ENCODE measurements at regions not wholly inside any gene's neighbourhood (a gene's known extent, or its start where the extent isn't known, plus 50 kb on each side); places are given as distances from the start of the nearest gene placed in this dataset.

DNA sequence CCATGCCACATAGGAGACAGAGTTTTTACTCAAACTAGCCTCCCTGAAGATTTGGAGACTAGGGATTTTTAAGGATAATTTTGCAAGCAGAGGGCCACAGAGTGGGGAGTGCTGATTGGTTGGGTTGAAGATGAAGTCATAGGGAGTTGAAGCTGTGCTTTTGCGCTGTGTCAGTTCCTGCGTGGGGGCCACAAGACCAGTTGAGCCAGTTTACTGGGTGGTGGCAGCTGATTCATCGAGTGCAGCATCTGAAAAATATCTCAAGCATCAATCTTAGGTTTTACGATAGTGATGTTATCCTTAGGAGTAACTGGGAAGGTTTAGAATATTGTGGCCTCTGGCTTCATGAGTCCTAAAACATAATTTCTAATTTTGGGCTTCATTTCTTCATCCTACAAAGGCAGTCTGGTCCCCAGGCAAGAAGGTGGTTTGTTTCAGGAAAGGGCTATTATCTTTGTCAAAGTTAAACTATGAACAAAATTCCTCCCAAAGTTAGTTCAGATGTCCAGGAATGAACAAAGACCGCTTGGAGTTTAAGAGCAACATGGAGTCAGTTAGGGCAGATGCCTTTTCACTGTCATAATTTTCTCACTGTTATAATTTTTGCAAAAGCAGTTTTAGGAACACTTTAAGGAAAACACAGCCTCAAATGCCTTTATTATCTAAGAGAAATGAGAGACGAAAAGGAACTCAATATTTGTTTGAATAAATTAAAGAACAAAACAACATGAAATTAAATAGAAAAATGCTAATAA, 960.8 kb upstream of the PRKX start:
- Histone ChIP-seq H3K27me3 (ENCODE audit: insufficient read depth, insufficient read length) (no peaks in the 10 kb centered on the region), H3K4me3 (ENCODE audit: insufficient read length, low read depth) (no peak overlapping the region), H3K36me3 (ENCODE audit: insufficient read depth, insufficient read length, low read length) (no peaks in the 10 kb centered on the region), H3K4me1 (ENCODE audit: insufficient read depth, insufficient read length) (no peaks in the 10 kb centered on the region), H3K9ac (ENCODE audit: insufficient read length, low read depth) (no peak overlapping the region), H3K9me3 (ENCODE audit: insufficient read depth, low read length) (no peaks in the 10 kb centered on the region)
- no peak for DNase-seq (ENCODE audit: low read depth, low spot score)
- no peak for TF ChIP-seq SUZ12 (IDR thresholded peaks at IDR 0.05; ENCODE audit: extremely low read depth, insufficient read depth, insufficient read length)
- TF ChIP-seq ZNF274 (IDR thresholded peaks at IDR 0.05; ENCODE audit: low read depth, low read length): no peak
- no peak for TF ChIP-seq YY1 (IDR thresholded peaks at IDR 0.05; ENCODE audit: insufficient read depth, insufficient read length)

DNA sequence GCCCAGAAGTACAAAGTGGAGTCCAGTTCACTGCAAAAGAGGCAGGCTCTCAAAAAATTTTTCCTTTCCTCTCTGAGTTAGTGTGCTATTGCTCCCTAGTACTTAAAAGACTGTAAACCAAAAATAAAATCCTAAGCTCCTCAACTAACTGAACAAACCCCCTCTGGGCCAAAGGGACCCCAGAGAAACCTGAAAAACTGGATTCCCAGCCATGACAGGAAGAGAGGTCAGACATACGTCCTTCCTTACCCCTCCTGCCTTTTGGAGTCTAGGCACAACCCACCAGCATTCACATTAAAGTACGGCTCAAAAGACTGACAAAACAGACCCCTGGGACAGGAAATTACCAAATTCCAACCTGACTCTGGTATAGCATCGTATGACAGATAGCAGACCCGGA, 957.9 kb upstream of the PRKX start:
- Histone ChIP-seq H3K9me3 (ENCODE audit: insufficient read depth, low read length) (no peaks in the 10 kb centered on the region), H3K9ac (ENCODE audit: insufficient read length, low read depth) (no peak overlapping the region), H3K36me3 (ENCODE audit: insufficient read depth, insufficient read length, low read length) (no peaks in the 10 kb centered on the region), H3K4me3 (ENCODE audit: insufficient read length, low read depth) (no peak overlapping the region), H3K4me1 (ENCODE audit: insufficient read depth, insufficient read length) (no peaks in the 10 kb centered on the region), H3K27me3 (ENCODE audit: insufficient read depth, insufficient read length) (no peaks in the 10 kb centered on the region)
- no peak for DNase-seq (ENCODE audit: low read depth, low spot score)
- TF ChIP-seq ZNF274 (IDR thresholded peaks at IDR 0.05; ENCODE audit: low read depth, low read length): no peak
- no peak for TF ChIP-seq YY1 (IDR thresholded peaks at IDR 0.05; ENCODE audit: insufficient read depth, insufficient read length)
- no peak for TF ChIP-seq SUZ12 (IDR thresholded peaks at IDR 0.05; ENCODE audit: extremely low read depth, insufficient read depth, insufficient read length)

GRCh38 chrX:4670606-4671005, 957.2 kb upstream of the PRKX start:
- TF ChIP-seq SUZ12 (IDR thresholded peaks at IDR 0.05; ENCODE audit: extremely low read depth, insufficient read depth, insufficient read length): no peak
- TF ChIP-seq YY1 (IDR thresholded peaks at IDR 0.05; ENCODE audit: insufficient read depth, insufficient read length): no peak
- TF ChIP-seq ZNF274 (IDR thresholded peaks at IDR 0.05; ENCODE audit: low read depth, low read length): no peak
- Histone ChIP-seq H3K9ac (ENCODE audit: insufficient read length, low read depth) (no peak overlapping the region), H3K27me3 (ENCODE audit: insufficient read depth, insufficient read length) (no peaks in the 10 kb centered on the region), H3K36me3 (ENCODE audit: insufficient read depth, insufficient read length, low read length) (no peaks in the 10 kb centered on the region), H3K4me1 (ENCODE audit: insufficient read depth, insufficient read length) (no peaks in the 10 kb centered on the region), H3K9me3 (ENCODE audit: insufficient read depth, low read length) (no peaks in the 10 kb centered on the region), H3K4me3 (ENCODE audit: insufficient read length, low read depth) (no peak overlapping the region)
- DNase-seq (ENCODE audit: low read depth, low spot score): no peak

DNA sequence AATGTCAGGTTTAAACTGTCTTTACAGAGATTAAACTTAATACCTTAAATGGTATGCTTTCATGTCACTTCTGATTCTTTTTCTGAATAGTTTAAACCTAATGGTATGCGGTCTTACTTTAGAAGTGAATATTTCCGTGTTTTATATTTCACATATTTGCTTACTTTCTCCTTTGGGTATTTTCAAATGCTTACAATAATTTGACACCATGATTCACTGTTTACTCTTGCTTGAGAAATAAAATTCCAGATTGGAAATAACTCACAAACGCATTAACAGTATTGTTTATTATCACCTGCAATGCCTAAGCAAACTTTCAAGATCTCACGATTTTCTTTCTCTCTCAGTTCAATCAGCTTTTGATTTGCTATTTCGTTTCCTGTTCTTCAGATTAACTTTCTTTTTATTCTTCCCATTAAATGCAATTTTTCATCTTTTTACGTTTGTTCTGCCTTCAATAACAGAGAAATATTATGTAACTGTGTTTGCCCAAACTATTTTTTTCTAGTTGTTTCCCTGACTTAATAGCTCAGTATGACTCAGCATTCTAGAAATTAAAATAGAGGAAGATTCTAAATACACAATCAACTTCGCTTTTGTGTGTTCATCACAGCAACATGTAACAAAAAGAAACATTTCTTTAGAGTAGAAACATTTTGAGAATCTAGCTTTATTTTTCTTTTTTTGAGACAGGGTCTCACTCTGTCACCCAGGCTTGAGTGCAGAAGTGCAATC, 955.5 kb upstream of the PRKX start:
- H3K4me3 ChIP-seq (ENCODE audit: insufficient read length, low read depth): no peak overlapping the region
- no peak for TF ChIP-seq SUZ12 (IDR thresholded peaks at IDR 0.05; ENCODE audit: extremely low read depth, insufficient read depth, insufficient read length)
- no peak for TF ChIP-seq YY1 (IDR thresholded peaks at IDR 0.05; ENCODE audit: insufficient read depth, insufficient read length)
- no peak for TF ChIP-seq ZNF274 (IDR thresholded peaks at IDR 0.05; ENCODE audit: low read depth, low read length)
- no peaks in the 10 kb centered on the region for H3K36me3 ChIP-seq (ENCODE audit: insufficient read depth, insufficient read length, low read length)
- H3K9me3 ChIP-seq (ENCODE audit: insufficient read depth, low read length): no peaks in the 10 kb centered on the region
- DNase-seq (ENCODE audit: low read depth, low spot score): no peak
- H3K27me3 ChIP-seq (ENCODE audit: insufficient read depth, insufficient read length): no peaks in the 10 kb centered on the region
- H3K9ac ChIP-seq (ENCODE audit: insufficient read length, low read depth): no peak overlapping the region
- H3K4me1 ChIP-seq (ENCODE audit: insufficient read depth, insufficient read length): no peaks in the 10 kb centered on the region

- no peak for DNase-seq (ENCODE audit: low read depth, low spot score)
- no peaks in the 10 kb centered on the region for H3K36me3 ChIP-seq (ENCODE audit: insufficient read depth, insufficient read length, low read length)
- H3K4me1 ChIP-seq (ENCODE audit: insufficient read depth, insufficient read length): no peaks in the 10 kb centered on the region
- H3K9ac ChIP-seq (ENCODE audit: insufficient read length, low read depth): no peak overlapping the region
- H3K9me3 ChIP-seq (ENCODE audit: insufficient read depth, low read length): no peaks in the 10 kb centered on the region
- TF ChIP-seq SUZ12 (IDR thresholded peaks at IDR 0.05; ENCODE audit: extremely low read depth, insufficient read depth, insufficient read length) (no peak), ZNF274 (IDR thresholded peaks at IDR 0.05; ENCODE audit: low read depth, low read length) (no peak), YY1 (IDR thresholded peaks at IDR 0.05; ENCODE audit: insufficient read depth, insufficient read length) (no peak)
- H3K27me3 ChIP-seq (ENCODE audit: insufficient read depth, insufficient read length): no peaks in the 10 kb centered on the region
- no peak overlapping the region for H3K4me3 ChIP-seq (ENCODE audit: insufficient read length, low read depth)
Measured at GRCh38 chrX:4663085-4663484, 949.6 kb upstream of the PRKX start.

DNA sequence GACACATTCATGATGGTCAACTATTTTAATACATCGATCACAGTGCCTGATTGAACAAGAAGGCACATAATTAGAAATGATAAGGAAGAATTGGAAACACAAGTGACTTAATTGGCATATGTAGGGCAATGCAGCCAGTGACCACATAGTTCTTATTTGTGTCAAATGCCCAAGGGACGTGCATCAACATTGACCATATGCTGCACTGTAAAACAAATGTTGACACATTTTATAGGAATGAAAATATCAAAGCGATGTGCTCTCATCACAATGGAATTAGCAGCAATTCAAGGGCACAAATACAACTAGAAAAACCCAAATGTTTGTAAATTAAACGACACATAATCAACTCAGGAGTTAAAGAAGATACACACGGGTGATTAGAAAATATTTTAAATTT, 948.3 kb upstream of the PRKX start:
- DNase-seq (ENCODE audit: low read depth, low spot score): no peak
- no peaks in the 10 kb centered on the region for H3K27me3 ChIP-seq (ENCODE audit: insufficient read depth, insufficient read length)
- H3K36me3 ChIP-seq (ENCODE audit: insufficient read depth, insufficient read length, low read length): no peaks in the 10 kb centered on the region
- TF ChIP-seq ZNF274 (IDR thresholded peaks at IDR 0.05; ENCODE audit: low read depth, low read length) (no peak), SUZ12 (IDR thresholded peaks at IDR 0.05; ENCODE audit: extremely low read depth, insufficient read depth, insufficient read length) (no peak), YY1 (IDR thresholded peaks at IDR 0.05; ENCODE audit: insufficient read depth, insufficient read length) (no peak)
- H3K9me3 ChIP-seq (ENCODE audit: insufficient read depth, low read length): no peaks in the 10 kb centered on the region
- no peak overlapping the region for H3K4me3 ChIP-seq (ENCODE audit: insufficient read length, low read depth)
- H3K9ac ChIP-seq (ENCODE audit: insufficient read length, low read depth): no peak overlapping the region
- no peaks in the 10 kb centered on the region for H3K4me1 ChIP-seq (ENCODE audit: insufficient read depth, insufficient read length)

- no peak for DNase-seq (ENCODE audit: low read depth, low spot score)
- Histone ChIP-seq H3K4me1 (ENCODE audit: insufficient read depth, insufficient read length) (no peaks in the 10 kb centered on the region), H3K9me3 (ENCODE audit: insufficient read depth, low read length) (no peaks in the 10 kb centered on the region)
Measured at GRCh38 chrX:4656419-4656818, 943.0 kb upstream of the PRKX start.

More at GRCh38 chrX:4656419-4656818, 943.0 kb upstream of the PRKX start:
- TF ChIP-seq ZNF274 (IDR thresholded peaks at IDR 0.05; ENCODE audit: low read depth, low read length): no peak
- H3K9ac ChIP-seq (ENCODE audit: insufficient read length, low read depth): no peak overlapping the region
- no peak overlapping the region for H3K4me3 ChIP-seq (ENCODE audit: insufficient read length, low read depth)
- no peaks in the 10 kb centered on the region for H3K27me3 ChIP-seq (ENCODE audit: insufficient read depth, insufficient read length)
- no peaks in the 10 kb centered on the region for H3K36me3 ChIP-seq (ENCODE audit: insufficient read depth, insufficient read length, low read length)

Measured in NT2/D1 (cell line).